Peyer's patch (tissue), 4 donors: ENCODE measurements at regions not wholly inside any gene's neighbourhood (a gene's known extent, or its start where the extent isn't known, plus 50 kb on each side); places are given as distances from the start of the nearest gene placed in this dataset.

ENCODE experiments used
- CTCF ChIP-seq, 6 experiments: fragments of 450-650 bp in 4 of 6; fragments of 200-600 bp in 2 of 6; sonication (generic) in 1 of 6; IDR thresholded peaks; one replicate each; pipeline ENCODE4 v1.5.1; 2017 to 2019; ENCODE audit warnings: antibody characterized with exemption in 6 of 6, mild to moderate bottlenecking in 3 of 6, moderate library complexity in 1 of 6
- POLR2A ChIP-seq, 2 donors: fragments of 450-650 bp; IDR thresholded peaks; one replicate each; pipeline ENCODE4 v1.5.1; 2017; ENCODE audit warnings: antibody characterized with exemption in 2 of 2, mild to moderate bottlenecking in 2 of 2, moderate library complexity in 2 of 2

- no peak for TF ChIP-seq CTCF (IDR thresholded peaks at IDR 0.05)
- TF ChIP-seq POLR2A (IDR thresholded peaks at IDR 0.05), result no peak
Measured at GRCh38 chr2:137741784-137742362, 222.4 kb upstream of the HNMT start.
